ENCODE measurements at regions not wholly inside any gene's neighbourhood (a gene's known extent, or its start where the extent isn't known, plus 50 kb on each side); places are given as distances from the start of the nearest gene placed in this dataset.

DNA sequence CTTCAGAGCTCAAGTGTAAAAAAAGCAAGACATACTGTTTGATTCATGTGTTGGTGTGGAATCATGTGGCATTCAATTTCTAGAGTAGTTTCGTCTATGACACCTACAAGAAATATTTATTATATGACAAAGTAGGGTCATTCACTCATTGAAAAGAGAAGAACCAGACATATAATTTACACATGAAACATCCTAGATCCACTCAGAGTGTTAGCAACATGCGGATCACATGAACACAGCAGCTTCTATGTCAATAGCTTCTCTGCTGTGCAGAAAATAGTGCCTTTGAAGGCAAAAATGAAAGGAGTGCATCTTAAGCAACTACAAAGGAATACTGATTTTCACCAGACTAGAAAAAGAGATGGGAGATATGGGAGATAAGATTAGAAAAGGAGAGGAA is 569.8 kb downstream of the RPS29 start:
- no peak for DNase-seq
- Histone ChIP-seq H3K9ac (no peak overlapping the region), H3K4me1 (ENCODE audit: control insufficient read depth in 1 of 2, insufficient read depth in 2 of 2, low read depth in 1 of 2, low read length in 1 of 2) (no peaks in the 10 kb centered on the region), H3K36me3 (replicated peaks in 1 of 2; ENCODE audit: control insufficient read depth in 1 of 2, insufficient read depth in 2 of 2, low read length in 1 of 2) (no peaks in the 10 kb centered on the region), H3K4me2 (no peak overlapping the region), H3F3A (replicated peaks; ENCODE audit: insufficient read depth) (no peaks in the 10 kb centered on the region), H3K9me2 (no peaks in the 10 kb centered on the region), H3K79me2 (ENCODE audit: insufficient read depth) (no peaks in the 10 kb centered on the region), H3K9me3 (no peaks in the 10 kb centered on the region), H2AFZ (ENCODE audit: low read depth) (no peak overlapping the region), H3K4me3 (ENCODE audit: low read depth in 2 of 2, low read length in 1 of 2) (no peak overlapping the region), H3K27ac (ENCODE audit: low read depth in 2 of 2, low read length in 1 of 2) (no peak overlapping the region), H3K27me3 (ENCODE audit: insufficient read depth) (no peaks in the 10 kb centered on the region), H4K20me1 (ENCODE audit: insufficient read depth) (no peaks in the 10 kb centered on the region)
- ChIA-PET CTCF (no interaction called here), POLR2A (no interaction called here)
- 66% methylated on average over 2 of the region's 2 CpGs for WGBS (ENCODE audit: low lambda C conversion rate)
- no peak for TF ChIP-seq MEF2A (IDR thresholded peaks at IDR 0.05; ENCODE audit: borderline replicate concordance, low read depth)
- TF ChIP-seq USF2 (IDR thresholded peaks at IDR 0.05; ENCODE audit: borderline replicate concordance, low read depth, low read length), result no peak
- no peak for TF ChIP-seq GABPA (IDR thresholded peaks at IDR 0.05; ENCODE audit: low read depth)
- no peak for TF ChIP-seq MXI1 (IDR thresholded peaks at IDR 0.05; ENCODE audit: low read depth, low read length)
- TF ChIP-seq IRF3 (IDR thresholded peaks at IDR 0.05; ENCODE audit: low read depth, low read length), result no peak

DNA sequence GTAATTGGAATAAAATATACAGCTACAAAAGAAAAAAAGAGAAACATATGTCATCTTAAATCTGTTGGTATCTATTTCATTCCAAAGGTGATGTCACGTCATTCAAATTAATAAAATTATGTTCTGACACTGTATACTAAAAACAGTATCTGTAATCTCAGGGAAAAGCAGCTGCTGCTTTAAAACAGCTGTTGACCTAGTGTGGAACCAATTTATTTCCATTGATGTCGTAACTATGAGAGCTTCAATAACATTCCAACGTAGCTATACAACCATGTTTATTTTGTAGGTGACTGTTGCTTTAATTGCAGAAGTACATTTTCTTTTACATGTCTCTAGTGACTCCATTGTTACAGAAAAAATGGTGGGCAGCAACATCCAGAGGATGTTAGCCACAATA is 571.7 kb downstream of the RPS29 start:
- H3K9me3 ChIP-seq, result no peaks in the 10 kb centered on the region
- WGBS (ENCODE audit: low lambda C conversion rate), result 61% methylated on average over 3 of the region's 3 CpGs
- no peak for DNase-seq
- H3K79me2 ChIP-seq (ENCODE audit: insufficient read depth), result no peaks in the 10 kb centered on the region
- ChIA-PET CTCF (interaction anchor here (1.4 kb wide), 1 partner anchor 10 kb away, joined by 5 read pairs; no protein-coding TSS in a partner anchor), POLR2A (no interaction called here)
- H3K27me3 ChIP-seq (ENCODE audit: insufficient read depth), result no peaks in the 10 kb centered on the region
- no peaks in the 10 kb centered on the region for H3K4me1 ChIP-seq (ENCODE audit: control insufficient read depth in 1 of 2, insufficient read depth in 2 of 2, low read depth in 1 of 2, low read length in 1 of 2)
- no peak overlapping the region for H3K9ac ChIP-seq
- H3K4me3 ChIP-seq (ENCODE audit: low read depth in 2 of 2, low read length in 1 of 2), result no peak overlapping the region
- H4K20me1 ChIP-seq (ENCODE audit: insufficient read depth), result no peaks in the 10 kb centered on the region
- no peak overlapping the region for H3K27ac ChIP-seq (ENCODE audit: low read depth in 2 of 2, low read length in 1 of 2)
- H3K4me2 ChIP-seq, result no peak overlapping the region
- no peaks in the 10 kb centered on the region for H3F3A ChIP-seq (replicated peaks; ENCODE audit: insufficient read depth)
- H2AFZ ChIP-seq (ENCODE audit: low read depth), result no peak overlapping the region
- no peaks in the 10 kb centered on the region for H3K36me3 ChIP-seq (replicated peaks in 1 of 2; ENCODE audit: control insufficient read depth in 1 of 2, insufficient read depth in 2 of 2, low read length in 1 of 2)
- H3K9me2 ChIP-seq, result no peaks in the 10 kb centered on the region
- TF ChIP-seq MEF2A (IDR thresholded peaks at IDR 0.05; ENCODE audit: borderline replicate concordance, low read depth), result no peak
- TF ChIP-seq RAD21 (IDR thresholded peaks at IDR 0.05; ENCODE audit: low read length), result no peak
- TF ChIP-seq FOSL2 (IDR thresholded peaks at IDR 0.05; ENCODE audit: borderline replicate concordance, low read depth), result no peak
- TF ChIP-seq, protein P1, sequence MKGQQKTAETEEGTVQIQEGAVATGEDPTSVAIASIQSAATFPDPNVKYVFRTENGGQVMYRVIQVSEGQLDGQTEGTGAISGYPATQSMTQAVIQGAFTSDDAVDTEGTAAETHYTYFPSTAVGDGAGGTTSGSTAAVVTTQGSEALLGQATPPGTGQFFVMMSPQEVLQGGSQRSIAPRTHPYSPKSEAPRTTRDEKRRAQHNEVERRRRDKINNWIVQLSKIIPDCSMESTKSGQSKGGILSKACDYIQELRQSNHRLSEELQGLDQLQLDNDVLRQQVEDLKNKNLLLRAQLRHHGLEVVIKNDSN (IDR thresholded peaks at IDR 0.05; ENCODE audit: borderline replicate concordance, low read depth), result no peak
- no peak for TF ChIP-seq GABPA (IDR thresholded peaks at IDR 0.05; ENCODE audit: low read depth)
- no peak for TF ChIP-seq GATA2 (CRISPR knock-in tag; IDR thresholded peaks at IDR 0.05)
- no peak for TF ChIP-seq NRF1 (IDR thresholded peaks at IDR 0.05; ENCODE audit: low read depth, low read length)
- TF ChIP-seq ELF1 (IDR thresholded peaks at IDR 0.05), result no peak
- TF ChIP-seq EP300 (IDR thresholded peaks at IDR 0.05; ENCODE audit: borderline replicate concordance in 1 of 2, low read depth in 1 of 2, low read length in 1 of 2), result no peak
- no peak for TF ChIP-seq USF2 (IDR thresholded peaks at IDR 0.05; ENCODE audit: borderline replicate concordance, low read depth, low read length)
- no peak for TF ChIP-seq FOXJ3 (CRISPR knock-in tag; IDR thresholded peaks at IDR 0.05)

Data from SK-N-SH (cell line).